PC-3 (cell line): ENCODE measurements at regions not wholly inside any gene's neighbourhood (a gene's known extent, or its start where the extent isn't known, plus 50 kb on each side); places are given as distances from the start of the nearest gene placed in this dataset.

Experiments
- CTCF ChIP-seq: fragments of 300-600 bp; sonication (generic); conservative IDR thresholded peaks from 2 replicates; pipeline ENCODE4 v1.5.1; 2017; ENCODE audit warnings: antibody characterized with exemption, low read depth, mild to moderate bottlenecking, low read length
- EZH2 ChIP-seq: fragments of 300-600 bp; sonication (generic); IDR thresholded peaks from one replicate; pipeline ENCODE4 v1.6.1; 2017; ENCODE audit warnings: antibody characterized with exemption, mild to moderate bottlenecking, low read length; ENCODE audit not compliant: unreplicated experiment

GRCh38 chr3:124627501-124627908 is 102.7 kb upstream of the UMPS start:
- no peak for TF ChIP-seq CTCF
- TF ChIP-seq EZH2: no peak
